HG03025 (cell line): ENCODE measurements at regions not wholly inside any gene's neighbourhood (a gene's known extent, or its start where the extent isn't known, plus 50 kb on each side); places are given as distances from the start of the nearest gene placed in this dataset.
"Not testable (repeated sequence)": the region's sequence is repeated elsewhere in the genome, so short reads cannot be mapped to it uniquely, and the experiment has no call there.

Experiments used
- ATAC-seq: cut with Tn5 transposase; IDR thresholded peaks from one replicate; pipeline ENCODE4 v1.9.1; 2021; ENCODE audit warnings: mild to moderate bottlenecking, moderate library complexity; ENCODE audit not compliant: unreplicated experiment, low FRiP score

DNA sequence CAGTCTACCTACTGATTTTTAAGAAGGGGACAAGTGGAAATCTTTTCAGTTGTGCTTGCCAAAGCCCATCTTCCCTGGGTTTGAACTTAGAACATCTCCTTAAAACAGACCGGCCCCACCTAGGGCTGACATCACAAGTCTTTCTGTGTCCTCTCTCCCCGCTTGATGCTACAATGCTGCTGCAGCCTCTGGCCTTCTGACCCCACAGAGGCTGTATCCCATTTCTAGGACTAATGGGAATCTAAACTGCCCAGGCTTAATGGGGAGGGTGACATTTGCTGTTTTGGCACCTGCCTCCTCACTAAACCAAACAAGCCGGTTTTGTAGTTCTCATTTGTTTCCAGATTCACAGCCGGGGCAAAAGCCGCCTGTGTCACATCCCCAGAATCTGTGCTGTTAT lies 121.3 kb upstream of the CADM1 start:
- ATAC-seq: no peak

- ATAC-seq: no peak
These were observed 119.8 kb upstream of the CADM1 start for GRCh38 chr11:115624065-115624464.

GRCh38 chr11:115623021-115623451 lies 118.8 kb upstream of the CADM1 start:
- ATAC-seq: no peak

- ATAC-seq: no peak
These were observed 114.2 kb upstream of the CADM1 start for GRCh38 chr11:115618428-115618827.

DNA sequence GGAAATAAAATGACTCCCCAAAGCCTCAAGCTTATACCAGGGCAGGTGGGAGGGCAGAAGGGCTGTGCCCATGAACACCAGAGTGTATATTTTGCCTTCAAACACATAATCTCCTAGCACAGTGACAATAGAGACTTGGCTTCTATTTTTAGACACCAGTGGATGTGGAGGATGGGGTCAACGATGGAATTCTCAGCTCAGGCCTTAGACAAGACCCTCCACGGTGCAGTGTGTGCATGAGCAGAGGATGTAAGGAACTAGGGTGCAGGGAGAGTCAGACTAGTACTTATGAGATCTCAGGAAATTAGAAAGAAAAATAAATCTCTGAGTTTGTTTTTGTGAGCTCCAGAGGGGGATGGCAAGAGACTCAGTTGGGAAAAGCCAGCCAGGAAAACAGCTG lies 113.6 kb upstream of the CADM1 start:
- ATAC-seq: no peak

DNA sequence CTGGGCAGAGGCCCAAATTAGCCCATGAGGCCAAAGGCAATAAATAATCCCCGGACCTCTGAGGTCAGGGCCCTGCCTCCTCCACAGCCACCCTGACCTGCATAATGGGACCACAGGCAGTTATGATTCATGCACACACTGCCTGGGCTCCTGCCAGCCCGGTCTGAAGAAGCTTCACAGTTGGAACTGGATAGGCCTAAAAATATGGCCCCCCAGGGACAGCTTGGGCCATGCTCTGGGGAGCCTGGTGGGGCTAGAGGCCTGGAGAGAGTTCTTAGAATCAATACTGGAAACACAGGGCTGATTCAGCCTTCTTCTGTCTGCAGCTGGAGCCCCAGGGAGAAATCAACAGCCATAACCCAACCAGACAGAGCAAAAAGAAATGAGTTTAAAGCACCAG lies 112.8 kb upstream of the CADM1 start:
- no peak for ATAC-seq

DNA sequence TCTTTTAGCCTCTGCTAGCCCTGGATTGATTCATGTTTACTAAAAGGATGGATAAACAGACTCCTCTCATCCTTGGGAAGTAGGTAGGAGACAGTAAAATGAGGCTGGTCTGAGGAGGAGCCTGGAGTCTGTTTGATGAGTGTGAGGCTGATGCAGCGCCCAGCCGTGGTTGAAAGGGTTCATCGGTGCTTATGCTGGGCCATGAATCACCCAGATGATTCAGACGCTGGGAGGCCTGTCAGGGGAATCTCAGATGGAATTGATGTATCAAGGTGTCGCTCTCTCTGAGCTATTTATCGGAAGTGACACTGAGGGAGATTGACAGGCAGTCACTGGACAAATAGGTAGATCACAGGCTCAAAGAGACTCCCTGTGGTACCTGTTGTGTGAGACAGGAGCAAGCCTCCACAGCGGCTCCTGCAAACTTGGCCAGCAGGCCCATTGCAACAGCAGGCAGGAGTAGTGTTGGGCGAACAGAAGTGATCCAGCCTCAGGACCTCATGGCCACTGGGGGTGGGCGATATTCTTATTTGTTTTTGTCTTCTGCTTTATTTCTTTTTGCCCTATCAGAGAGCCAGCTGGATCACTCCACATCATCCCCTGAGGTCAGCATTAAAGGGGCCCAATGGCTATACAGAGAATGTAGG lies 109.9 kb upstream of the CADM1 start:
- no peak for ATAC-seq

GRCh38 chr11:115613004-115613403 lies 108.8 kb upstream of the CADM1 start:
- ATAC-seq: no peak

DNA sequence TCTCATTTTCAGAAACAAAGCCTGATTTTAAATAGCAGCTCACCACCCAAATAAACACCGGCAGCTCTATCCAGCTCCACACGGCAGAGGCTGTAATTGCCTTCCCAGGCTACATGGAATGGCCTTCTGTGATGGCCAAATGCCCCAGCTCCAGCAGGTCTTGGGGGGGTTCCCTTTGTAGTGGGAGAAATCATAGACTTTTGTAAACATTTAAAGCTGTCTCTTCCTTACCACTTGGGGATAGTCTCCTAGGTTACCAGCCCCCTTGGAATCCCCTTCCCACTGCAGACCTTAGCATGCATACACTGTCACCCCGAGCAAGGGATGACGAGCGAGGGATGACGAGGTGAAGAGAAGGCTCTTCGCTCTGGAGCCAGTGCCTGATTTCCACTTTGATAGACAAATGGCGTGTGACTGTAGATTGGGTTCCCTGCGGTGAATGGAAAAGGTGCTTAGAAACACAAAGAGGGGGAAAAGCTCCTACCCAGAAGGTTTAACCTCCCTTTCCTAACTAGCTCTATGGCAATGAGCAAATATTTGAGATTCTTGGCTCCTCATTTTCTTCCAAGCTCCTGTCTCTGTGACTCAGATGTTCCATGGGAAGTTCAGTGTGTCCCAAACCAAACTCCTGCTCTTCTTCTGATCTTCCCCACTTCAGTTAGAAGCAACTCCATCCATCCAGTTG lies 108.0 kb upstream of the CADM1 start:
- no peak for ATAC-seq

GRCh38 chr11:115611343-115611742 lies 107.1 kb upstream of the CADM1 start:
- no peak for ATAC-seq

GRCh38 chr11:115610908-115611307 lies 106.7 kb upstream of the CADM1 start:
- no peak for ATAC-seq

DNA sequence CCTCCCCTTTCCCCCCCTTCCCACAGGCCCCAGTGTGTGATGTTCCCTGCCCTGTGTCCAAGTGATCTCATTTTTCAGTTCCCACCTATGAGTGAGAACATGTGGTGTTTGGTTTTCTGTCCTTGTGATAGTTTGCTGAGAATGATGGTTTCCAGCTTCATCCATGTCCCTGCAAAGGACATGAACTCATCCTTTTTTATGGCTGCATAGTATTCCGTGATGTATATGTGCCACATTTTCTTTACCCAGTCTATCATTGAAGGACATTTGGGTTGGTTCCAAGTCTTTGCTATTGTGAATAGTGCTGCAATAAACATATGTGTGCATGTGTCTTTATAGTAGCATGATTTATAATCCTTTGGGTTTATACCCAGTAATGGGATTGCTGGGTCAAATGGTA lies 106.0 kb upstream of the CADM1 start:
- not testable (repeated sequence) for ATAC-seq

GRCh38 chr11:115608976-115609375 lies 104.8 kb upstream of the CADM1 start:
- no peak for ATAC-seq

DNA sequence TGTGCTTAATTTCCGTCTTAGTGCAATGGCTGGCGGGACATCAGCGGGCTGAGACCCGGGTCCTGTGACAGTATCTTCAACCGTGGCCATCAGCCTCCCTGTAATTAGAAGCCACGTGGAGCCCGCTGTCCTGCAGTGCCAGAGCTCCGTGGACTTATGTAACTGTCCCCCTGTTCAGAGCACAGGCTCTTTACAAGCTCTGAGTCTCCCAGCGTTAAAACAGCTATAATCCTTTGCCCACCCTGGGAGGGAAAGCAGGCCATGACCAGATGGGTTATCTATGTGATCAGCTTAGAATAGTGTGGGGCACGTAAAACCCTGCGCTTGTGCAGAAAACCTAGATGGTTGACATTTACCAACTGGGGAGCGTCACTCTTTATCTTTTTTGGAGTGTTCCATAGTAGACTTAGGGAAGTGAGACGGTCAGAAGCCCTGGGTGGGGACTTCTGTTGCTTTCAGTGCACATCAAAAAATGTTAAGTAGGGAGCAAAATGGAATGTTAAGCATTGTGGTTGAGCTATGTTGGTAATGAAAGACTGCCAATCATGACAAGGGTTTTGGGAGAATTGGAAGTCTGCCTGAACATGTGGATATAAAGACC lies 103.5 kb upstream of the CADM1 start:
- ATAC-seq: no peak

DNA sequence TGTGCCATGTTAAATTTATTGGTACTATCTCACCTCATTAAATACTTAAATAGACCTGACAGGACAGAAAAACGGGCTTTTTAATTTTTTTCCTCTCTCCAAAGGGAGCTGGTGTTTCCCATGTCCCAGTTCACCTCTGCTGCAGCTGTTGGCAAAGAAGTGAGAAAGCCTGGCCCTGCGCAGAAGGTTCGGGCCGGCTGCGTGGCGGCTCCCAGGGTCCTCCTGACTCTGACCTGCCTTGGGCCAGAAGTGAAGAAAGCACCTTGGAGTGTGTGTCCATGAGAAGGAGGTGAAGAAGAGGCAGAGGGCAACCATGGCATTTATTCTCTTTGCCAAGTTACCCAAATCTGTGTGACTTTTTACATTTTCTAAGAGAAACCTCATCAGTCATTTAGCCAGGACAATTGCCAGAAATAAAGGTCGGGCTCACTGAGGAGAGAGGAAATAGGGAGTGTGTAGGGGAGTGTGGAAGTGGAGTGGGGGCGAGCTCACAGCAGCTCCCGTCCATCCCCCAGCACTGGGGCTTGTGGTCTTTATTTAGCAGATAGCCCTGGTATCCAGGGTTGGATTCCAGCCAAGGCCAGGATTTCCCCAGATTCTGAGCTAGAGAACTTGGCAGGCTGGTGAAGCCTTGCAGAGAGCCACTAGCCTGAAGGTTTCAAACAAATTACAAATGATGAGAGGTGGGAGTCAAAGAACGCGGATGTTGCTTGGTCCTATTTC lies 102.4 kb upstream of the CADM1 start:
- ATAC-seq: no peak

- no peak for ATAC-seq
These were observed 101.8 kb upstream of the CADM1 start for GRCh38 chr11:115605871-115606497.

DNA sequence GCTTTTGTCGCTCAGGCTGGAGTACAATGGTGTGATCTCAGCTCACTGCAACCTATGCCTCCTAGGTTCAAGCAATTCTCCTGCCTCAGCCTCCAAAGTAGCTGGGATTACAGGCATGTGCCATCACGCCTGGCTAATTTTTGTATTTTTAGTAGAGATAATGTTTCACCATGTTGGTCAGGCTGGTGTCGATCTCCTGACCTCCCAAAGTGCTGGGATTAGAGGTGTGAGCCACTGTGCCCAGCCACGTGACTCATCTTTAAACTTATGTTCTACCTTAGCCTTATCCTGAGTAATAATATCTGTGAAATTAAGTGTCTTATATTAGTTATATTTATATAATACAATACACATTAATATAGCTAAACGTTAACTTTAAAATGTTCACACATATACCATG lies 101.2 kb upstream of the CADM1 start:
- ATAC-seq: not testable (repeated sequence)

- no peak for ATAC-seq
These were observed 94.9 kb upstream of the CADM1 start for GRCh38 chr11:115599125-115599524.

DNA sequence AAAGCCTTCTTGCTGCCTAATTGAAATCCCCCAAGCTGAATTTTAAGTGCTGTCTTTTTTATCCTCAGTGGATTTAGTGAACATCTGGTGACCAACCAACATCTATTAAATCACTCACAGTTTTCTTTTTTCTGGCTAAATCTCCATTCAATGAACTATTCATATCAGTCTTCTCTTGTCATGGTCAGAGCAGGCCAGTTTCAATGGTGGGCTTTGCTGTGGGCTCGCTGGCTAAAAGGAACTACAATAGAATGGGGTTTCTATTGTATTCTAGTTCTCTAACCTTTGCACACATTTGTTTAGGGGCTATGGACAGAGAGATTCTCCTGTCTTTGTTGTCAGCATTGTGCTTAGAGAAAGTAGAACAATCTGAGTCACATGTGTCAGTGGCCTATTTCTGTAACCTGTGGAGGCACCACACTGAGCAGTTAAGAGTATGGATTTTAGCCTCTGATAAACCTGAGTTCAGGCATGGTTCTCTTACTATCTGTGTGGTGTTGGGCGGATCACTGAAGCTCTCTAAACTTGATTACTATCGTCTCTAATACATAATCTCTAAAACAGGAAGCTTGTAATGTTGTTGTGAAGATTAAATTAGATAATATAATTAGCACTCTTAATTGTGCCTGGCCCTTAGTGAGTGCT lies 94.2 kb upstream of the CADM1 start:
- no peak for ATAC-seq

DNA sequence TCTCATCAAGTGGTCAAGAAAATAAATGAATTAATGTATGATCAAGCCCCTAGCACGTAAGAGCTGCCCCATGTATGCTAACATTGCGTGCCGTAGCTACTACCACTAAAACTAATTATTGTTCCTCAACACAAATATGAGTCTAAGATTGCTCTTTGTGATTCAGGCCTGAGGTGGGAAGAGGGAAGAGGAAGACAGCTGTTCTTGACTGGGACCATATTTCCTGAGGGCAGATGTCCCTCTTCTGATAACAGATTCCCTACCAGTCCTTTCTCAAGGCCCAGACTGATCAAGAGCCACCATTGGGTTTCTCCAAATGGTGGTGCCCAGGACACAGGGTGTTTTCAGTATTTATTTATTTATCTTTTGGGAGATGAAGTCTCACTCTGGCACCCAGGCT lies 87.2 kb upstream of the CADM1 start:
- no peak for ATAC-seq
